ENCODE measurements at regions not wholly inside any gene's neighbourhood (a gene's known extent, or its start where the extent isn't known, plus 50 kb on each side); places are given as distances from the start of the nearest gene placed in this dataset.

DNA sequence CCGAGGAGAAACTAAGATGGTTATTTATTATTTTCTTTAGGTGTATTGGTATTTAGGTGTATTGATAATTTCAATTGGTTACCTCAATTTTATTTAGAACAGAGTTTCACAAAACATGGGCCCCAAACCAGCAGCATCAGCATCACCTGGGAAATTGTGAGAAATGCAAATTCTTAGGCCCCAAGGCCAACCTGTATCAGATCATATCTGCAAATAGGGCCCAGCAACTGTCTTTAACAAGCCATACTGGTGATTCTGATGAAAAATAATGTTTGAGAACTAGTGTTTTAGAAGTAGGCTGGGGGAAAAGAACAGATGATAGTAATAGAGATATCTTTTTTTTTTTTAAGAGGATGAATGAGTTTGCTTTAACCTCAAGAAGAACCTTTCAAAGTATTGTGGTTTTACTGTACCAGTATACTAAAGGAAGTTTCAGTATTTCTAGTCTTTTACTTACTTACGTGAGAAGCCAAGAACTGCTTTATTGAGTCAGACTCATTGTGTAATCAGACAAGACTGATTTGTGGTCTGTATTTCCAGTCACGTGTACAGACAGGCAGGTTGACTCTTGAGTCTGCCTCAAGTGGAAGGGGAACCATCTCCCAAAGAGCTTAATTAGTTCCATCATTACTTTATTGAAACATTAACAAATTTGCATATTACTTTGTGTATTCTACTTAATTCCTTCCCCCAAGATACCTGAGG is 60.4 kb upstream of the GAREM1 start:
- no peak for TF ChIP-seq EZH2 (IDR thresholded peaks at IDR 0.05)
- TF ChIP-seq, protein P1, sequence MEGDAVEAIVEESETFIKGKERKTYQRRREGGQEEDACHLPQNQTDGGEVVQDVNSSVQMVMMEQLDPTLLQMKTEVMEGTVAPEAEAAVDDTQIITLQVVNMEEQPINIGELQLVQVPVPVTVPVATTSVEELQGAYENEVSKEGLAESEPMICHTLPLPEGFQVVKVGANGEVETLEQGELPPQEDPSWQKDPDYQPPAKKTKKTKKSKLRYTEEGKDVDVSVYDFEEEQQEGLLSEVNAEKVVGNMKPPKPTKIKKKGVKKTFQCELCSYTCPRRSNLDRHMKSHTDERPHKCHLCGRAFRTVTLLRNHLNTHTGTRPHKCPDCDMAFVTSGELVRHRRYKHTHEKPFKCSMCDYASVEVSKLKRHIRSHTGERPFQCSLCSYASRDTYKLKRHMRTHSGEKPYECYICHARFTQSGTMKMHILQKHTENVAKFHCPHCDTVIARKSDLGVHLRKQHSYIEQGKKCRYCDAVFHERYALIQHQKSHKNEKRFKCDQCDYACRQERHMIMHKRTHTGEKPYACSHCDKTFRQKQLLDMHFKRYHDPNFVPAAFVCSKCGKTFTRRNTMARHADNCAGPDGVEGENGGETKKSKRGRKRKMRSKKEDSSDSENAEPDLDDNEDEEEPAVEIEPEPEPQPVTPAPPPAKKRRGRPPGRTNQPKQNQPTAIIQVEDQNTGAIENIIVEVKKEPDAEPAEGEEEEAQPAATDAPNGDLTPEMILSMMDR (IDR thresholded peaks at IDR 0.05 in 2 of 3, conservative IDR thresholded peaks at IDR 0.05 in 1 of 3; ENCODE audit: borderline replicate concordance in 1 of 3, insufficient read depth in 1 of 3, low read depth in 2 of 3, low read length in 2 of 3) = no peak
- TF ChIP-seq, protein P2, sequence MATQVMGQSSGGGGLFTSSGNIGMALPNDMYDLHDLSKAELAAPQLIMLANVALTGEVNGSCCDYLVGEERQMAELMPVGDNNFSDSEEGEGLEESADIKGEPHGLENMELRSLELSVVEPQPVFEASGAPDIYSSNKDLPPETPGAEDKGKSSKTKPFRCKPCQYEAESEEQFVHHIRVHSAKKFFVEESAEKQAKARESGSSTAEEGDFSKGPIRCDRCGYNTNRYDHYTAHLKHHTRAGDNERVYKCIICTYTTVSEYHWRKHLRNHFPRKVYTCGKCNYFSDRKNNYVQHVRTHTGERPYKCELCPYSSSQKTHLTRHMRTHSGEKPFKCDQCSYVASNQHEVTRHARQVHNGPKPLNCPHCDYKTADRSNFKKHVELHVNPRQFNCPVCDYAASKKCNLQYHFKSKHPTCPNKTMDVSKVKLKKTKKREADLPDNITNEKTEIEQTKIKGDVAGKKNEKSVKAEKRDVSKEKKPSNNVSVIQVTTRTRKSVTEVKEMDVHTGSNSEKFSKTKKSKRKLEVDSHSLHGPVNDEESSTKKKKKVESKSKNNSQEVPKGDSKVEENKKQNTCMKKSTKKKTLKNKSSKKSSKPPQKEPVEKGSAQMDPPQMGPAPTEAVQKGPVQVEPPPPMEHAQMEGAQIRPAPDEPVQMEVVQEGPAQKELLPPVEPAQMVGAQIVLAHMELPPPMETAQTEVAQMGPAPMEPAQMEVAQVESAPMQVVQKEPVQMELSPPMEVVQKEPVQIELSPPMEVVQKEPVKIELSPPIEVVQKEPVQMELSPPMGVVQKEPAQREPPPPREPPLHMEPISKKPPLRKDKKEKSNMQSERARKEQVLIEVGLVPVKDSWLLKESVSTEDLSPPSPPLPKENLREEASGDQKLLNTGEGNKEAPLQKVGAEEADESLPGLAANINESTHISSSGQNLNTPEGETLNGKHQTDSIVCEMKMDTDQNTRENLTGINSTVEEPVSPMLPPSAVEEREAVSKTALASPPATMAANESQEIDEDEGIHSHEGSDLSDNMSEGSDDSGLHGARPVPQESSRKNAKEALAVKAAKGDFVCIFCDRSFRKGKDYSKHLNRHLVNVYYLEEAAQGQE (IDR thresholded peaks at IDR 0.05; ENCODE audit: low read depth) = no peak
- no peak for TF ChIP-seq TCF7L2 (IDR thresholded peaks at IDR 0.05; ENCODE audit: borderline replicate concordance, extremely low read depth, insufficient read depth, insufficient read length)
- TF ChIP-seq POLR2A (IDR thresholded peaks at IDR 0.05; ENCODE audit: borderline replicate concordance, extremely low read depth, insufficient read depth, insufficient read length) = no peak
- no peak for TF ChIP-seq EZH2phosphoT487 (IDR thresholded peaks at IDR 0.05; ENCODE audit: borderline replicate concordance)
